ENCODE measurements at regions not wholly inside any gene's neighbourhood (a gene's known extent, or its start where the extent isn't known, plus 50 kb on each side); places are given as distances from the start of the nearest gene placed in this dataset.
A peak's percentile ranks its signal among the peaks of the same experiment; 100 is the strongest.

GRCh38 chr12:125201090-125201489 lies 135.9 kb downstream of the AACS start:
- no peak for DNase-seq (ENCODE audit: low spot score, unreplicated experiment)
- Mint-ChIP-seq H3K4me3 (ENCODE audit: low read depth) (no peak overlapping the region), H3K4me1 (ENCODE audit: low read depth) (no peaks in the 10 kb centered on the region), H3K36me3 (ENCODE audit: insufficient read depth) (no peaks in the 10 kb centered on the region), H3K9me3 (ENCODE audit: low read depth) (peaks cover 3% of the 10 kb centered on the region), H3K27me3 (peaks cover 52% of the 10 kb centered on the region), H3K27ac (no peak overlapping the region)
- no peak for TF ChIP-seq CTCF (IDR thresholded peaks at IDR 0.05; ENCODE audit: unreplicated experiment)

- H3K27me3 Mint-ChIP-seq, result peaks cover 56% of the 10 kb centered on the region
- no peak for DNase-seq (ENCODE audit: low spot score, unreplicated experiment)
- H3K4me3 Mint-ChIP-seq (ENCODE audit: low read depth), result no peak overlapping the region
- no peaks in the 10 kb centered on the region for H3K36me3 Mint-ChIP-seq (ENCODE audit: insufficient read depth)
- H3K4me1 Mint-ChIP-seq (ENCODE audit: low read depth), result no peaks in the 10 kb centered on the region
- peaks cover 3% of the 10 kb centered on the region for H3K9me3 Mint-ChIP-seq (ENCODE audit: low read depth)
- no peak overlapping the region for H3K27ac Mint-ChIP-seq
- TF ChIP-seq CTCF (IDR thresholded peaks at IDR 0.05; ENCODE audit: unreplicated experiment), result no peak
Observed at GRCh38 chr12:125201940-125202339, 136.7 kb downstream of the AACS start.

GRCh38 chr12:125202421-125202820 lies 137.2 kb downstream of the AACS start:
- H3K27me3 Mint-ChIP-seq, result peaks cover 53% of the 10 kb centered on the region
- no peak overlapping the region for H3K27ac Mint-ChIP-seq
- no peak overlapping the region for H3K4me3 Mint-ChIP-seq (ENCODE audit: low read depth)
- no peak for DNase-seq (ENCODE audit: low spot score, unreplicated experiment)
- H3K9me3 Mint-ChIP-seq (ENCODE audit: low read depth), result peaks cover 3% of the 10 kb centered on the region
- H3K4me1 Mint-ChIP-seq (ENCODE audit: low read depth), result no peaks in the 10 kb centered on the region
- H3K36me3 Mint-ChIP-seq (ENCODE audit: insufficient read depth), result no peaks in the 10 kb centered on the region
- no peak for TF ChIP-seq CTCF (IDR thresholded peaks at IDR 0.05; ENCODE audit: unreplicated experiment)

- H3K27me3 Mint-ChIP-seq, result peaks cover 49% of the 10 kb centered on the region
Observed at GRCh38 chr12:125203145-125203765, 138.0 kb downstream of the AACS start.

GRCh38 chr12:125205386-125205785 lies 140.2 kb downstream of the AACS start:
- no peak overlapping the region for H3K4me3 Mint-ChIP-seq (ENCODE audit: low read depth)
- peaks cover 2% of the 10 kb centered on the region for H3K9me3 Mint-ChIP-seq (ENCODE audit: low read depth)
- peaks cover 5% of the 10 kb centered on the region for H3K4me1 Mint-ChIP-seq (ENCODE audit: low read depth)
- DNase-seq (ENCODE audit: low spot score, unreplicated experiment), result no peak
- H3K27ac Mint-ChIP-seq, result no peak overlapping the region
- no peak for TF ChIP-seq CTCF (IDR thresholded peaks at IDR 0.05; ENCODE audit: unreplicated experiment)
- H3K36me3 Mint-ChIP-seq (ENCODE audit: insufficient read depth), result no peaks in the 10 kb centered on the region
- H3K27me3 Mint-ChIP-seq, result peaks cover 50% of the 10 kb centered on the region

More at GRCh38 chr12:125203145-125203765, 138.0 kb downstream of the AACS start:
- no peaks in the 10 kb centered on the region for H3K4me1 Mint-ChIP-seq (ENCODE audit: low read depth)
- peaks cover 3% of the 10 kb centered on the region for H3K9me3 Mint-ChIP-seq (ENCODE audit: low read depth)
- peak; percentile 63 for TF ChIP-seq CTCF (IDR thresholded peaks at IDR 0.05; ENCODE audit: unreplicated experiment)
- no peak overlapping the region for H3K4me3 Mint-ChIP-seq (ENCODE audit: low read depth)
- H3K27ac Mint-ChIP-seq, result no peak overlapping the region
- H3K36me3 Mint-ChIP-seq (ENCODE audit: insufficient read depth), result no peaks in the 10 kb centered on the region
- no peak for DNase-seq (ENCODE audit: low spot score, unreplicated experiment)

Data from progenitor cell of endocrine pancreas (in vitro differentiated cells).